B cell (primary cell): ENCODE measurements at regions not wholly inside any gene's neighbourhood (a gene's known extent, or its start where the extent isn't known, plus 50 kb on each side); places are given as distances from the start of the nearest gene placed in this dataset.

Source experiments
- ATAC-seq: fragments of 200-7000 bp; cut with Tn5 transposase; one replicate; pipeline ENCODE4 v1.10.0; 2021; ENCODE audit warnings: low read depth, mild to moderate bottlenecking, moderate number of reproducible peaks, moderate library complexity
- CTCF ChIA-PET: fragments of 350-600 bp; sonication (Branson Sonifier 250); formaldehyde crosslinking; loops from one replicate; lab custom pipeline; 2021; ENCODE audit warnings: antibody characterized with exemption, inconsistent platforms; lab: Charles Lee
- POLR2A ChIA-PET: fragments of 350-600 bp; sonication (Branson Sonifier 250); formaldehyde crosslinking; loops from one replicate; lab custom pipeline; 2021; ENCODE audit warnings: antibody characterized with exemption; lab: Charles Lee
- DNase-seq: peaks from one replicate; pipeline ENCODE4 v3.0.0; 2013
- H2AFZ ChIP-seq: 2 replicates; pipeline ENCODE4 v1.6.1; 2012; ENCODE audit warnings: mild to moderate bottlenecking, low read depth, low read length; ENCODE audit not compliant: insufficient read depth, poor library complexity, severe bottlenecking
- H3K27ac ChIP-seq, 2 donors: 1 replicate in 1 of 2; 2 replicates in 1 of 2; pipeline ENCODE4 v1.5.1; 2012 to 2013; ENCODE audit warnings: low read length in 2 of 2, mild to moderate bottlenecking in 2 of 2, moderate library complexity in 1 of 2
- H3K27me3 ChIP-seq, 4 experiments: fragments of 200-600 bp in 1 of 4; sonication (generic) in 1 of 4; replicated peaks in 1 of 4; 1 replicate in 2 of 4; 2 replicates in 2 of 4; pipeline versions ENCODE4 v1.6.1 to v1.7.0; 2013 to 2016; ENCODE audit warnings: low read length in 3 of 4, mild to moderate bottlenecking in 2 of 4, mixed read lengths in 1 of 4, moderate library complexity in 1 of 4; ENCODE audit not compliant: insufficient read depth in 4 of 4, control insufficient read depth in 3 of 4; ENCODE audit errors: control extremely low read depth in 1 of 4
- H3K36me3 ChIP-seq, 2 experiments: replicated peaks in 1 of 2; 1 replicate in 1 of 2; 2 replicates in 1 of 2; pipeline versions ENCODE4 v1.6.1 to v1.7.1; 2013; ENCODE audit warnings: low read length in 1 of 2; ENCODE audit not compliant: insufficient read depth in 2 of 2, control insufficient read depth in 1 of 2; ENCODE audit errors: control extremely low read depth in 1 of 2, extremely low read depth in 1 of 2
- H3K4me1 ChIP-seq, 2 donors: fragments of 200-600 bp in 1 of 2; sonication (generic) in 1 of 2; 1 replicate in 1 of 2; 2 replicates in 1 of 2; pipeline versions ENCODE4 v1.5.1 to v1.6.1; 2013 to 2017; ENCODE audit warnings: low read length in 2 of 2; ENCODE audit not compliant: control insufficient read depth in 2 of 2, insufficient read depth in 2 of 2
- H3K4me2 ChIP-seq: replicated peaks from 2 replicates; pipeline ENCODE3; 2012; ENCODE audit warnings: mild to moderate bottlenecking, low read depth, low read length; ENCODE audit not compliant: poor library complexity, severe bottlenecking
- H3K4me3 ChIP-seq, 5 experiments: fragments of 200-600 bp in 1 of 5; sonication (generic) in 1 of 5; 1 replicate in 3 of 5; 2 replicates in 2 of 5; pipeline versions ENCODE4 v1.5.1 to v1.7.0; 2011 to 2016; ENCODE audit warnings: low read length in 4 of 5, mild to moderate bottlenecking in 4 of 5, low read depth in 2 of 5, control low read depth in 1 of 5, moderate library complexity in 1 of 5; ENCODE audit not compliant: insufficient read depth in 1 of 5; ENCODE audit errors: control extremely low read depth in 1 of 5, extremely low read depth in 1 of 5
- H3K79me2 ChIP-seq: fragments of 200-600 bp; sonication (generic); one replicate; pipeline ENCODE4 v1.6.0; 2016; ENCODE audit warnings: low read length; ENCODE audit not compliant: control insufficient read depth, insufficient read depth
- H3K9ac ChIP-seq: fragments of 200-600 bp; sonication (generic); 2 replicates; pipeline ENCODE4 v1.6.1; 2017; ENCODE audit warnings: mild to moderate bottlenecking, low read length, moderate library complexity
- H3K9me3 ChIP-seq, 3 donors: one replicate each; pipeline versions ENCODE4 v1.6.1 to v1.7.1; 2013; ENCODE audit warnings: low read length in 2 of 3; ENCODE audit not compliant: control insufficient read depth in 2 of 3, insufficient read depth in 1 of 3; ENCODE audit errors: control extremely low read depth in 1 of 3
- H4K20me1 ChIP-seq: 2 replicates; pipeline ENCODE4 v1.6.0; 2012; ENCODE audit warnings: mild to moderate bottlenecking, low read length; ENCODE audit not compliant: insufficient read depth, control insufficient read depth, poor library complexity, severe bottlenecking
- H3K27ac Mint-ChIP-seq: one replicate; pipeline ENCODE4 v1.8.0; 2021; ENCODE audit warnings: mixed read lengths
- H3K27me3 Mint-ChIP-seq: one replicate; pipeline ENCODE4 v1.8.0; 2021; ENCODE audit warnings: mixed read lengths
- H3K4me1 Mint-ChIP-seq: one replicate; pipeline ENCODE4 v1.8.0; 2021; ENCODE audit warnings: mixed read lengths
- H3K4me3 Mint-ChIP-seq: one replicate; pipeline ENCODE4 v1.8.0; 2021; ENCODE audit warnings: mixed read lengths
- H3K9me3 Mint-ChIP-seq: one replicate; pipeline ENCODE4 v1.8.0; 2022; ENCODE audit warnings: mixed read lengths; ENCODE audit not compliant: insufficient read depth
- CTCF ChIP-seq: fragments of 200-600 bp; IDR thresholded peaks from one replicate; pipeline ENCODE4 v1.8.0; 2022; ENCODE audit warnings: antibody characterized with exemption, mild to moderate bottlenecking
- EZH2 ChIP-seq: IDR thresholded peaks from 2 replicates; pipeline ENCODE4 v1.6.1; 2012; ENCODE audit warnings: borderline replicate concordance, low read depth, mild to moderate bottlenecking, moderate library complexity, low read length; ENCODE audit not compliant: insufficient read depth, poor library complexity, severe bottlenecking
- WGBS: methylation state at CpG from one replicate; pipeline ENCODE4 v1.1.5; 2013; ENCODE audit warnings: missing lambda C conversion rate; ENCODE audit not compliant: insufficient coverage; 5-methylcytosine and 5-hydroxymethylcytosine counted together
- intact Hi-C: fragments of 100-400 bp; cut with micrococcal nuclease; formaldehyde crosslinking; loops from one replicate; pipeline ENCODE4 v1.10.0; 2022

DNA sequence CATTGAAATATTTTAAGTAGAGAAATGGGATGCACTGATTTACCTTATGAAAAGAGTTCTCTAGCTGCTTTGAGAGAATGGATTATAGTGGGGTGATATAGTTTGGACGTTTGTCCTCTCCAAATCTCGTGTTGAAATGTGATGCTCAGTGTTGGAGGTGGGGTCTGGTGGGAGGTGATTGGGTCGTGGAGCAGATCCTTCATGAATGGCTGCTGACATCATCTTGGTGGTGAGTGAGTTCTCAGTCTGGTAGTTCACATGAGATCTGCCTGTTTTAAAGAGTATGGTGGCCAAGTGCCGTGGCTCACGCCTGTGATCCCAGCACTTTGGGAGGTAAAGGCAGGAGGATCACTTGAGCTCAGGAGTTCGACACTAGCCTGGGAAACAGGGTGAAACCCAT lies 58.7 kb upstream of the SH3RF3 start:
- TF ChIP-seq CTCF, result no peak
- TF ChIP-seq EZH2, result no peak
- Histone ChIP-seq H3K4me3 (no peak overlapping the region), H3K4me2 (no peak overlapping the region), H3K4me1 (no peaks in the 10 kb centered on the region), H3K36me3 (no peaks in the 10 kb centered on the region), H3K9ac (no peak overlapping the region), H2AFZ (no peak overlapping the region), H3K9me3 (no peaks in the 10 kb centered on the region), H4K20me1 (no peaks in the 10 kb centered on the region), H3K27ac (no peak overlapping the region), H3K27me3 (peaks cover 0 to 7% (median 0%) of the 10 kb centered on the region in 4 experiments), H3K79me2 (no peaks in the 10 kb centered on the region)
- ChIA-PET POLR2A (no interaction called here), CTCF (interaction anchor here (0.5 kb wide), 1 partner anchor 376 kb away, joined by 3 read pairs; no protein-coding TSS in a partner anchor)
- no peak overlapping the region for H3K4me3 Mint-ChIP-seq
- intact Hi-C loops, result no loop called here
- H3K27ac Mint-ChIP-seq, result no peak overlapping the region
- no peaks in the 10 kb centered on the region for H3K4me1 Mint-ChIP-seq
- H3K27me3 Mint-ChIP-seq, result peaks cover 28% of the 10 kb centered on the region
- peaks cover 6% of the 10 kb centered on the region for H3K9me3 Mint-ChIP-seq
- DNase-seq (no peak), ATAC-seq (no peak)
- WGBS, result 77% methylated on average over 6 of the region's 6 CpGs

GRCh38 chr2:109069331-109070194 lies 59.4 kb upstream of the SH3RF3 start:
- no peaks in the 10 kb centered on the region for H3K4me1 Mint-ChIP-seq
- H3K9ac ChIP-seq, result no peak overlapping the region

More at GRCh38 chr2:109069331-109070194, 59.4 kb upstream of the SH3RF3 start:
- Histone ChIP-seq H3K27me3 (peaks cover 0 to 7% (median 0%) of the 10 kb centered on the region in 4 experiments), H3K4me1 (no peaks in the 10 kb centered on the region), H3K79me2 (no peaks in the 10 kb centered on the region), H4K20me1 (no peaks in the 10 kb centered on the region), H3K9me3 (no peaks in the 10 kb centered on the region), H3K36me3 (no peaks in the 10 kb centered on the region), H3K4me2 (no peak overlapping the region), H3K27ac (no peak overlapping the region), H3K4me3 (no peak overlapping the region), H2AFZ (no peak overlapping the region)
- Mint-ChIP-seq H3K4me3 (no peak overlapping the region), H3K9me3 (peaks cover 6% of the 10 kb centered on the region), H3K27me3 (peaks cover 28% of the 10 kb centered on the region), H3K27ac (no peak overlapping the region)
- WGBS, result 85% methylated on average over 6 of the region's 9 CpGs
- TF ChIP-seq EZH2 (no peak), CTCF (no peak)
- POLR2A ChIA-PET, result no interaction called here
- ATAC-seq (no peak), DNase-seq (no peak)
- CTCF ChIA-PET, result interaction anchor here (0.5 kb wide), 1 partner anchor 377 kb away, joined by 3 read pairs; no protein-coding TSS in a partner anchor
- intact Hi-C loops, result no loop called here
